H9 (cell line): ENCODE measurements at regions not wholly inside any gene's neighbourhood (a gene's known extent, or its start where the extent isn't known, plus 50 kb on each side); places are given as distances from the start of the nearest gene placed in this dataset.

Experiments used
- DNase-seq: peaks from one replicate; pipeline ENCODE4 v3.0.0-alpha.2; 2017
- H2AFZ ChIP-seq: one replicate; pipeline ENCODE4 v1.6.1; 2013; ENCODE audit warnings: mild to moderate bottlenecking, low read length, control low read depth, moderate library complexity
- H2AK5ac ChIP-seq: 2 replicates; pipeline ENCODE4 v1.6.1; 2013; ENCODE audit warnings: low read length, control low read depth, mixed read lengths; ENCODE audit not compliant: insufficient read length
- H2BK120ac ChIP-seq: one replicate; pipeline ENCODE4 v1.6.1; 2013; ENCODE audit warnings: low read depth, mild to moderate bottlenecking, low read length, control low read depth, inconsistent platforms; ENCODE audit not compliant: poor library complexity, severe bottlenecking
- H2BK12ac ChIP-seq: 2 replicates; pipeline ENCODE4 v1.6.1; 2013; ENCODE audit warnings: low read length, control low read depth, mixed read lengths, low read depth; ENCODE audit not compliant: insufficient read length
- H2BK15ac ChIP-seq: 2 replicates; pipeline ENCODE4 v1.6.1; 2013; ENCODE audit warnings: low read depth, low read length, control low read depth
- H2BK20ac ChIP-seq: one replicate; pipeline ENCODE4 v1.6.1; 2013; ENCODE audit warnings: low read depth, mild to moderate bottlenecking, low read length, control low read depth, inconsistent platforms; ENCODE audit not compliant: poor library complexity, severe bottlenecking
- H2BK5ac ChIP-seq: 2 replicates; pipeline ENCODE4 v1.6.1; 2013; ENCODE audit warnings: low read length, control low read depth, mixed read lengths; ENCODE audit not compliant: insufficient read length
- H3K14ac ChIP-seq: 2 replicates; pipeline ENCODE4 v1.6.1; 2013; ENCODE audit warnings: low read length, control low read depth; ENCODE audit not compliant: insufficient read depth
- H3K18ac ChIP-seq: 2 replicates; pipeline ENCODE4 v1.6.1; 2013; ENCODE audit warnings: low read depth, mild to moderate bottlenecking, mixed read lengths, low read length, control low read depth; ENCODE audit not compliant: insufficient read length
- H3K23ac ChIP-seq: 2 replicates; pipeline ENCODE4 v1.6.1; 2013; ENCODE audit warnings: low read length, control low read depth, mixed read lengths, low read depth; ENCODE audit not compliant: insufficient read length
- H3K23me2 ChIP-seq: 2 replicates; pipeline ENCODE4 v1.6.1; 2013; ENCODE audit warnings: low read depth, mild to moderate bottlenecking, mixed read lengths, low read length, control low read depth; ENCODE audit not compliant: insufficient read length, poor library complexity, severe bottlenecking
- H3K27ac ChIP-seq: 2 replicates; pipeline ENCODE4 v1.5.1; 2013; ENCODE audit warnings: low read length, control low read depth, mixed read lengths, low read depth; ENCODE audit not compliant: insufficient read length
- H3K27me3 ChIP-seq: 2 replicates; pipeline ENCODE4 v1.6.1; 2013; ENCODE audit warnings: low read length, control low read depth, inconsistent platforms; ENCODE audit not compliant: insufficient read depth
- H3K4ac ChIP-seq: 2 replicates; pipeline ENCODE4 v1.6.1; 2013; ENCODE audit warnings: low read depth, mild to moderate bottlenecking, control low read depth, inconsistent platforms, low read length, moderate library complexity
- H3K4me1 ChIP-seq: 2 replicates; pipeline ENCODE4 v1.6.1; 2013; ENCODE audit warnings: low read length, control low read depth, inconsistent platforms; ENCODE audit not compliant: insufficient read depth
- H3K4me2 ChIP-seq: 2 replicates; pipeline ENCODE4 v1.6.1; 2013; ENCODE audit warnings: low read length, control low read depth, mixed read lengths; ENCODE audit not compliant: insufficient read length, insufficient read depth
- H3K56ac ChIP-seq: 2 replicates; pipeline ENCODE4 v1.6.1; 2013; ENCODE audit warnings: low read depth, mild to moderate bottlenecking, mixed read lengths, low read length, control low read depth; ENCODE audit not compliant: insufficient read length
- H3K79me1 ChIP-seq: 2 replicates; pipeline ENCODE4 v1.6.1; 2013; ENCODE audit warnings: low read depth, mild to moderate bottlenecking, moderate library complexity, low read length, control low read depth, inconsistent platforms; ENCODE audit not compliant: insufficient read depth, poor library complexity, severe bottlenecking
- H3K79me2 ChIP-seq: 2 replicates; pipeline ENCODE4 v1.6.1; 2013; ENCODE audit warnings: low read length, control low read depth, inconsistent platforms; ENCODE audit not compliant: insufficient read depth
- H3K9ac ChIP-seq: 2 replicates; pipeline ENCODE4 v1.6.1; 2013; ENCODE audit warnings: low read length, control low read depth, mixed read lengths; ENCODE audit not compliant: insufficient read length; ENCODE audit errors: extremely low read depth
- H3K9me3 ChIP-seq: one replicate; pipeline ENCODE4 v1.6.1; 2013; ENCODE audit warnings: low read depth, low read length, inconsistent platforms; ENCODE audit not compliant: control insufficient read depth
- H3T11ph ChIP-seq: one replicate; pipeline ENCODE4 v1.6.1; 2013; ENCODE audit warnings: mild to moderate bottlenecking, low read length, control low read depth, inconsistent platforms
- H4K20me1 ChIP-seq: one replicate; pipeline ENCODE4 v1.6.1; 2013; ENCODE audit not compliant: control insufficient read depth, insufficient read length, insufficient read depth
- H4K5ac ChIP-seq: 2 replicates; pipeline ENCODE4 v1.6.1; 2013; ENCODE audit warnings: low read depth, mild to moderate bottlenecking, mixed read lengths, low read length, control low read depth; ENCODE audit not compliant: insufficient read length
- H4K8ac ChIP-seq: replicated peaks from 2 replicates; pipeline ENCODE4 v1.6.1; 2013; ENCODE audit warnings: low read length, control low read depth, mixed read lengths, low read depth; ENCODE audit not compliant: insufficient read length
- H4K91ac ChIP-seq: 2 replicates; pipeline ENCODE4 v1.6.1; 2013; ENCODE audit warnings: low read depth, mild to moderate bottlenecking, moderate library complexity, mixed read lengths, low read length, control low read depth; ENCODE audit not compliant: insufficient read length
- H3K27ac Mint-ChIP-seq, 3 experiments: 2 replicates in 2 of 3; 3 replicates in 1 of 3; pipeline ENCODE4 v1.8.0; 2020 to 2021; ENCODE audit warnings: mixed read lengths in 3 of 3, mild to moderate bottlenecking in 1 of 3, moderate library complexity in 1 of 3
- H3K27me3 Mint-ChIP-seq: 2 replicates; pipeline ENCODE4 v1.8.0; 2021; ENCODE audit warnings: low read depth, mild to moderate bottlenecking, moderate library complexity, mixed read lengths
- H3K36me3 Mint-ChIP-seq, 3 experiments: 2 replicates in 2 of 3; 3 replicates in 1 of 3; pipeline ENCODE4 v1.8.0; 2020 to 2021; ENCODE audit warnings: low read depth in 3 of 3, mixed read lengths in 3 of 3; ENCODE audit not compliant: insufficient read depth in 1 of 3
- H3K4me1 Mint-ChIP-seq, 2 experiments: 2 replicates each; pipeline ENCODE4 v1.8.0; 2020; ENCODE audit warnings: mixed read lengths in 2 of 2
- H3K4me3 Mint-ChIP-seq, 2 experiments: 2 replicates in 1 of 2; 3 replicates in 1 of 2; pipeline ENCODE4 v1.8.0; 2020 to 2021; ENCODE audit warnings: mild to moderate bottlenecking in 2 of 2, mixed read lengths in 2 of 2, moderate library complexity in 1 of 2
- H3K9me3 Mint-ChIP-seq, 2 experiments: 2 replicates in 1 of 2; 3 replicates in 1 of 2; pipeline ENCODE4 v1.8.0; 2020; ENCODE audit warnings: mild to moderate bottlenecking in 2 of 2, mixed read lengths in 2 of 2, moderate library complexity in 1 of 2
- WGBS: extraction: QIAGEN DNeasy Blood & Tissue Kit; methylation state at CpG from one replicate; pipeline ENCODE4 v1.1.7; 2013; ENCODE audit warnings: missing lambda C conversion rate, low lambda C conversion rate, mixed read lengths; ENCODE audit not compliant: insufficient read length; ENCODE audit errors: extremely low coverage; 5-methylcytosine and 5-hydroxymethylcytosine counted together
- TF ChIP-seq, protein P1 (sequence below): fragments of 200-600 bp; sonication (generic); conservative IDR thresholded peaks from 3 replicates; pipeline ENCODE4 v1.8.0; 2021; ENCODE audit warnings: antibody characterized with exemption, mild to moderate bottlenecking

DNA sequence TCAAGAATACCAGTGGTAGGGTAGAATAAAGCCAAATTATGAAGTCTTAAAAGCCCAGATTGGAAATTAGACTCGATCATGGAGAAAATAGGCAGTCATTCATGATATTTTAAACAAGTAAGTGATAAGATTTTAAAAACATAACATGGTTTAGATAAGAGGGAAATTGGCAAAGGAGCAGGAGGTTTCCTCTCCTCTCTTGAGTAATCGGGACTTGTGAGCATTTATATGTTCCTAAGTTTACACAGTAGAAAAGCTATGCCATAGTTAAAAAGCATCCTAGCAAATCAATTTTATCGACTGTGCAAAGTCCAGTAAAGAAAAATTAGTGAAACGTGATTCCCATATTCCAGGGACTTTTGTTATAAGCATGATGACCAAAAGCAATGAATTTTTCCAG lies 313.2 kb downstream of the AHR start:
- Histone ChIP-seq H2BK12ac (no peak overlapping the region), H3K4me2 (no peak overlapping the region), H3K27ac (no peak overlapping the region), H3K14ac (no peak overlapping the region), H2AFZ (no peak overlapping the region), H3K79me1 (no peaks in the 10 kb centered on the region), H4K91ac (no peak overlapping the region), H3K23me2 (no peaks in the 10 kb centered on the region), H3K9ac (no peak overlapping the region), H2BK15ac (no peak overlapping the region), H3K27me3 (no peaks in the 10 kb centered on the region), H4K20me1 (no peaks in the 10 kb centered on the region), H3K79me2 (no peaks in the 10 kb centered on the region), H3K4ac (no peak overlapping the region), H3T11ph (no peak overlapping the region), H2BK5ac (no peak overlapping the region), H4K5ac (no peak overlapping the region), H4K8ac (no peak overlapping the region), H3K9me3 (no peaks in the 10 kb centered on the region), H3K18ac (no peak overlapping the region), H2AK5ac (no peak overlapping the region), H2BK20ac (no peak overlapping the region), H3K4me1 (no peaks in the 10 kb centered on the region), H3K23ac (no peak overlapping the region), H2BK120ac (no peak overlapping the region), H3K56ac (no peak overlapping the region)
- Mint-ChIP-seq H3K36me3 (no peaks in the 10 kb centered on the region), H3K4me1 (no peaks in the 10 kb centered on the region), H3K27ac (no peak overlapping the region), H3K4me3 (no peak overlapping the region), H3K27me3 (no peaks in the 10 kb centered on the region), H3K9me3 (no peaks in the 10 kb centered on the region)
- TF ChIP-seq, protein P1, sequence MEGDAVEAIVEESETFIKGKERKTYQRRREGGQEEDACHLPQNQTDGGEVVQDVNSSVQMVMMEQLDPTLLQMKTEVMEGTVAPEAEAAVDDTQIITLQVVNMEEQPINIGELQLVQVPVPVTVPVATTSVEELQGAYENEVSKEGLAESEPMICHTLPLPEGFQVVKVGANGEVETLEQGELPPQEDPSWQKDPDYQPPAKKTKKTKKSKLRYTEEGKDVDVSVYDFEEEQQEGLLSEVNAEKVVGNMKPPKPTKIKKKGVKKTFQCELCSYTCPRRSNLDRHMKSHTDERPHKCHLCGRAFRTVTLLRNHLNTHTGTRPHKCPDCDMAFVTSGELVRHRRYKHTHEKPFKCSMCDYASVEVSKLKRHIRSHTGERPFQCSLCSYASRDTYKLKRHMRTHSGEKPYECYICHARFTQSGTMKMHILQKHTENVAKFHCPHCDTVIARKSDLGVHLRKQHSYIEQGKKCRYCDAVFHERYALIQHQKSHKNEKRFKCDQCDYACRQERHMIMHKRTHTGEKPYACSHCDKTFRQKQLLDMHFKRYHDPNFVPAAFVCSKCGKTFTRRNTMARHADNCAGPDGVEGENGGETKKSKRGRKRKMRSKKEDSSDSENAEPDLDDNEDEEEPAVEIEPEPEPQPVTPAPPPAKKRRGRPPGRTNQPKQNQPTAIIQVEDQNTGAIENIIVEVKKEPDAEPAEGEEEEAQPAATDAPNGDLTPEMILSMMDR, result no peak
- no peak for DNase-seq
- no CpG with 5 or more reads among the region's 4 CpGs for WGBS
